ENCODE measurements at regions not wholly inside any gene's neighbourhood (a gene's known extent, or its start where the extent isn't known, plus 50 kb on each side); places are given as distances from the start of the nearest gene placed in this dataset.

DNA sequence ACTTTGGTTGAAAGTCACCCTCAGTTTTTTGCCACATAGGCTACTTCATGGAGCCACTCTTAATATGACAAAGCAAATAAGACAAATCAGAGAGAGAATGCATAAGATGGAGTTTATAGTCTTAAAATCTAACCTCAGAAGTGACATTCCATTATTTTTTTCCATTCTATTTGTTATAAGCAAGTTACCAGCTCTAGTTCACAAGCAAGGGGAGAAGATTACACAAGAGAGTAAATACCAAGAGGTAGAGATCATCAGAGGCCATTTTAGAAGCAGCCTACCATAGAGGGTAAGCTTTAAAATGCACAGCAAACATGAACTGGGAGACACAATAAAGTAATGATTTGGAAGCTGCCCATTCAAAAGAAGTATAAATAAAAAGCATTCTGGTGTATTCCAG, 651.3 kb upstream of the MEF2C start:
- TF ChIP-seq POLR2A (IDR thresholded peaks at IDR 0.05; ENCODE audit: low read depth, low read length) (no peak), GATA2 (IDR thresholded peaks at IDR 0.05; ENCODE audit: insufficient read depth, insufficient read length, low read depth, low read length) (no peak), MAX (IDR thresholded peaks at IDR 0.05; ENCODE audit: insufficient read depth, insufficient read length) (no peak), POLR2AphosphoS5 (IDR thresholded peaks at IDR 0.05; ENCODE audit: insufficient read depth, low read depth, low read length) (no peak), FOS (IDR thresholded peaks at IDR 0.05; ENCODE audit: borderline replicate concordance, insufficient read depth, low read length) (no peak), CTCF (IDR thresholded peaks at IDR 0.05; ENCODE audit: extremely low read depth in 1 of 2, insufficient read depth in 1 of 2, low read depth in 1 of 2, low read length in 2 of 2) (no peak), EZH2 (IDR thresholded peaks at IDR 0.05; ENCODE audit: borderline replicate concordance, low read depth, low read length, severe bottlenecking) (no peak), MYC (IDR thresholded peaks at IDR 0.05; ENCODE audit: low read depth, low read length) (no peak), JUN (IDR thresholded peaks at IDR 0.05; ENCODE audit: borderline replicate concordance, insufficient read depth, insufficient read length, low read depth) (no peak)
- POLR2A ChIA-PET: no interaction called here
- intact Hi-C loops (cut with micrococcal nuclease) (no loop called here), dilution Hi-C loops (cut with MboI; ENCODE audit: extremely low pct_ligation_motif_present, low sequenced_read_pairs) (no loop called here)
- Histone ChIP-seq H4K20me1 (replicated peaks; ENCODE audit: control insufficient read depth, extremely low read depth, insufficient read depth, low read length) (no peaks in the 10 kb centered on the region), H3K79me2 (ENCODE audit: control insufficient read depth, insufficient read depth, low read length) (no peaks in the 10 kb centered on the region), H3K9ac (replicated peaks; ENCODE audit: extremely low read depth, insufficient read depth, low read length) (no peak overlapping the region), H3K9me3 (replicated peaks; ENCODE audit: control insufficient read depth, insufficient read depth, low read length) (no peaks in the 10 kb centered on the region), H3K4me3 (replicated peaks in 1 of 3; ENCODE audit: insufficient read depth in 1 of 3, low read depth in 1 of 3, low read length in 3 of 3) (no peak overlapping the region), H3K36me3 (ENCODE audit: control insufficient read depth in 2 of 2, extremely low read depth in 1 of 2, insufficient read depth in 2 of 2, low read length in 2 of 2) (no peaks in the 10 kb centered on the region), H3K4me1 (ENCODE audit: control insufficient read depth, extremely low read depth, insufficient read depth, low read length) (no peaks in the 10 kb centered on the region), H3K27ac (ENCODE audit: insufficient read depth, low read depth, low read length) (no peak overlapping the region), H3K27me3 (ENCODE audit: control insufficient read depth in 2 of 2, insufficient read depth in 2 of 2, low read length in 2 of 2) (no peaks in the 10 kb centered on the region), H2AFZ (ENCODE audit: low read depth, low read length) (no peak overlapping the region), H3K4me2 (ENCODE audit: insufficient read depth, low read length) (no peak overlapping the region), H3K9me1 (replicated peaks; ENCODE audit: control insufficient read depth, extremely low read depth, insufficient read depth, low read length) (no peaks in the 10 kb centered on the region)
- CTCF ChIA-PET: interaction anchor here (1.3 kb wide), 1 partner anchor 9 kb away, joined by 3 read pairs; no protein-coding TSS in a partner anchor
- FAIRE-seq: no peak
- BruUV-seq (replicated peaks): no TSS peak
- no peak for DNase-seq (ENCODE audit: low read depth, low spot score)

All from endothelial cell of umbilical vein (primary cell).